Neural cell (in vitro differentiated cells): ENCODE measurements at regions not wholly inside any gene's neighbourhood (a gene's known extent, or its start where the extent isn't known, plus 50 kb on each side); places are given as distances from the start of the nearest gene placed in this dataset.

Experiments
- H2AFZ ChIP-seq: fragments of 200-600, 300-800 bp; sonication (generic), shearing (Covaris generic); 2 replicates; pipeline ENCODE4 v1.6.0; 2014; ENCODE audit warnings: low read depth, mild to moderate bottlenecking, antibody characterized with exemption, low read length, moderate library complexity
- H3F3A ChIP-seq: fragments of 200-600 bp; shearing (Covaris generic); 2 replicates; pipeline ENCODE4 v1.6.1; 2016; ENCODE audit warnings: mild to moderate bottlenecking, moderate library complexity, mixed read lengths, antibody characterized with exemption, low read length; ENCODE audit not compliant: insufficient read depth, poor library complexity, severe bottlenecking
- H3K27ac ChIP-seq: fragments of 200-600, 300-800 bp; sonication (generic), shearing (Covaris generic); 2 replicates; pipeline ENCODE4 v1.5.1; 2014; ENCODE audit warnings: mild to moderate bottlenecking, low read length, moderate library complexity
- H3K27me3 ChIP-seq: fragments of 300-800, 200-600 bp; sonication (generic), shearing (Covaris generic); 2 replicates; pipeline ENCODE4 v1.6.0; 2014; ENCODE audit warnings: mild to moderate bottlenecking, low read depth, low read length, moderate library complexity; ENCODE audit not compliant: insufficient read depth
- H3K36me3 ChIP-seq: fragments of 300-800, 200-600 bp; sonication (generic), shearing (Covaris generic); 2 replicates; pipeline ENCODE4 v1.5.1; 2014; ENCODE audit warnings: mild to moderate bottlenecking, antibody characterized with exemption, low read length, moderate library complexity; ENCODE audit not compliant: insufficient read depth
- H3K4me2 ChIP-seq: fragments of 300-800, 200-600 bp; sonication (generic), shearing (Covaris generic); 2 replicates; pipeline ENCODE4 v1.6.0; 2014; ENCODE audit warnings: mild to moderate bottlenecking, low read length
- H3K4me3 ChIP-seq: fragments of 300-800, 200-600 bp; sonication (generic), shearing (Covaris generic); 2 replicates; pipeline ENCODE4 v1.5.1; 2014; ENCODE audit warnings: mild to moderate bottlenecking, low read length, moderate library complexity
- H3K79me2 ChIP-seq: fragments of 200-600 bp; shearing (Covaris generic); replicated peaks from 2 replicates; pipeline ENCODE4 v1.6.0; 2014; ENCODE audit warnings: mild to moderate bottlenecking, low read length, moderate library complexity; ENCODE audit not compliant: insufficient read depth
- H3K9ac ChIP-seq: fragments of 300-800, 200-600 bp; sonication (generic), shearing (Covaris generic); 2 replicates; pipeline ENCODE4 v1.6.1; 2016; ENCODE audit warnings: mild to moderate bottlenecking, low read length, mixed read lengths
- H3K9me2 ChIP-seq: fragments of 200-600 bp; shearing (Covaris generic); 2 replicates; pipeline ENCODE4 v1.6.1; 2016; ENCODE audit warnings: mild to moderate bottlenecking, low read length, mixed read lengths; ENCODE audit not compliant: insufficient read depth
- H3K9me3 ChIP-seq: fragments of 200-600, 300-800 bp; sonication (generic), shearing (Covaris generic); 2 replicates; pipeline ENCODE4 v1.6.1; 2016; ENCODE audit warnings: mild to moderate bottlenecking, mixed run types, low read length, moderate library complexity, mixed read lengths
- H4K20me1 ChIP-seq: fragments of 200-600 bp; shearing (Covaris generic); 2 replicates; pipeline ENCODE4 v1.6.1; 2016; ENCODE audit warnings: mild to moderate bottlenecking, mixed run types; ENCODE audit not compliant: insufficient read depth
- EP300 ChIP-seq: fragments of 450-650 bp; conservative IDR thresholded peaks from 2 replicates; pipeline ENCODE4 v1.6.1; 2014; ENCODE audit warnings: antibody characterized with exemption, mild to moderate bottlenecking, moderate library complexity; ENCODE audit not compliant: poor library complexity, severe bottlenecking
- EZH2 ChIP-seq: fragments of 200-600, 300-800 bp; shearing (Covaris generic), sonication (generic); IDR thresholded peaks from 2 replicates; pipeline ENCODE4 v1.6.1; 2014; ENCODE audit warnings: antibody characterized with exemption, low read length, borderline replicate concordance, mild to moderate bottlenecking; ENCODE audit not compliant: insufficient read depth, poor library complexity, severe bottlenecking
- MXI1 ChIP-seq: fragments of 450-650 bp; conservative IDR thresholded peaks from 2 replicates; pipeline ENCODE4 v1.6.1; 2014; ENCODE audit warnings: antibody characterized with exemption, mild to moderate bottlenecking; ENCODE audit not compliant: poor library complexity, severe bottlenecking
- POLR2AphosphoS5 ChIP-seq: IDR thresholded peaks from 2 replicates; pipeline ENCODE4 v1.6.1; 2012
- RAD21 ChIP-seq: fragments of 450-650 bp; conservative IDR thresholded peaks from 2 replicates; pipeline ENCODE4 v1.6.1; 2014; ENCODE audit warnings: antibody characterized with exemption, mild to moderate bottlenecking, moderate library complexity
- REST ChIP-seq: IDR thresholded peaks from 2 replicates; pipeline ENCODE4 v1.6.1; 2012; ENCODE audit warnings: borderline replicate concordance
- SMC3 ChIP-seq: fragments of 450-650 bp; conservative IDR thresholded peaks from 2 replicates; pipeline ENCODE4 v1.6.1; 2014; ENCODE audit warnings: antibody characterized with exemption, mild to moderate bottlenecking, moderate library complexity; ENCODE audit not compliant: poor library complexity
- TAF1 ChIP-seq: IDR thresholded peaks from 2 replicates; pipeline ENCODE4 v1.6.1; 2012; ENCODE audit warnings: low read depth
- TF ChIP-seq, protein P1 (sequence below): fragments of 450-650 bp; IDR thresholded peaks from 2 replicates; pipeline ENCODE4 v1.5.1; 2014; ENCODE audit warnings: antibody characterized with exemption, mild to moderate bottlenecking, moderate library complexity; ENCODE audit not compliant: poor library complexity, severe bottlenecking

GRCh38 chr12:19780460-19780859 is 341.2 kb downstream of the AEBP2 start:
- Histone ChIP-seq H3K79me2 (no peaks in the 10 kb centered on the region), H3K4me2 (no peak overlapping the region), H2AFZ (no peak overlapping the region), H3K36me3 (no peaks in the 10 kb centered on the region), H3K27me3 (no peaks in the 10 kb centered on the region), H3K9me3 (no peaks in the 10 kb centered on the region), H3K9me2 (no peaks in the 10 kb centered on the region), H3F3A (no peaks in the 10 kb centered on the region), H3K9ac (no peak overlapping the region), H3K27ac (no peak overlapping the region), H3K4me3 (no peak overlapping the region), H4K20me1 (no peaks in the 10 kb centered on the region)
- TF ChIP-seq EZH2: no peak
- TF ChIP-seq EP300: no peak
- no peak for TF ChIP-seq MXI1
- TF ChIP-seq, protein P1, sequence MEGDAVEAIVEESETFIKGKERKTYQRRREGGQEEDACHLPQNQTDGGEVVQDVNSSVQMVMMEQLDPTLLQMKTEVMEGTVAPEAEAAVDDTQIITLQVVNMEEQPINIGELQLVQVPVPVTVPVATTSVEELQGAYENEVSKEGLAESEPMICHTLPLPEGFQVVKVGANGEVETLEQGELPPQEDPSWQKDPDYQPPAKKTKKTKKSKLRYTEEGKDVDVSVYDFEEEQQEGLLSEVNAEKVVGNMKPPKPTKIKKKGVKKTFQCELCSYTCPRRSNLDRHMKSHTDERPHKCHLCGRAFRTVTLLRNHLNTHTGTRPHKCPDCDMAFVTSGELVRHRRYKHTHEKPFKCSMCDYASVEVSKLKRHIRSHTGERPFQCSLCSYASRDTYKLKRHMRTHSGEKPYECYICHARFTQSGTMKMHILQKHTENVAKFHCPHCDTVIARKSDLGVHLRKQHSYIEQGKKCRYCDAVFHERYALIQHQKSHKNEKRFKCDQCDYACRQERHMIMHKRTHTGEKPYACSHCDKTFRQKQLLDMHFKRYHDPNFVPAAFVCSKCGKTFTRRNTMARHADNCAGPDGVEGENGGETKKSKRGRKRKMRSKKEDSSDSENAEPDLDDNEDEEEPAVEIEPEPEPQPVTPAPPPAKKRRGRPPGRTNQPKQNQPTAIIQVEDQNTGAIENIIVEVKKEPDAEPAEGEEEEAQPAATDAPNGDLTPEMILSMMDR: no peak
- TF ChIP-seq REST: no peak

DNA sequence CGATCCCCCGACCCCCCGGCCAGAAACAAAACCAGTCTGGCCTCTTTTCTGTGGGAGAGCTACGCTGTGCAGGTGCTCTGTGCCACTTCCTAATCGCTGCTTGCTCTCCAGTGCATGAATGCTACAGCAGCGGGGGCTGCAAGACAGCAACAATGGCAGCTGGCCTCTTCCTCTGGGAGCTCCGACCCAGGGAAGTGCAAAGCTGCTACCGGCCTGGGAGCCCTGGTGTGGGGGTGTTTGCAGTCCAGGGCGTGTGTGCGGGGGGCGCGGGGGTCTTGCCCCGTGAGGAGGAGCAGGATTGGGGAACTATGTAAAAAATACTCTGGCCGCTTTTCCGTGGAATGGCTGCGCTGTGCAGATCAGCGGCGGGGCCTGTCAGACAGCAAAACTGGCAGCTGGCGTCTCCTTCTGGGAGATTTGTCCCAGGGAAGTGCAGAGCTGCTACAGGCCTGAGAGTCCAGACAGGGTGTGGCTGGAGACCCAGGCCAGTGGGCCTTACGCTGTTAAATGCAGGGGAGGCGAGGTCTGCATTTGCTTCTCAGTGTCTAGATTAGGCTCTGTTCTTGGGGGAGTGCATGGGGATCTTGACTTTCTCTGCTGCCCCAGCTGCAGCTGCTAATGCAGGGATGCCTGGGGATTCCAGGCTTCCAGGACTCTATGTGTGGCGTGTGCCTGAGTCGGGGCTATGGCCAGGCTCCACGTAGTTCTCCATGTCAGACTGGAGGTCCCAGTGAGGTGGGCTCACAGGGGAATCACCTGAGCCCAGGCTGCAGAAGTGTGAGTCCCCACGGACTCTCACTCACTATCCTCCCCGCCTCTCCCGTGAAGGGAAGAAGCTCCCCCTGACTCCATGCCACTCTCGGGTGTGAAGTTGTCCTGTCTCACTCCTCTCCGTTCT is 344.5 kb downstream of the AEBP2 start:
- H3K27me3 ChIP-seq: no peaks in the 10 kb centered on the region
- H3F3A ChIP-seq: no peaks in the 10 kb centered on the region
- no peaks in the 10 kb centered on the region for H4K20me1 ChIP-seq
- H2AFZ ChIP-seq: no peak overlapping the region
- no peaks in the 10 kb centered on the region for H3K9me3 ChIP-seq
- no peak overlapping the region for H3K27ac ChIP-seq
- H3K9ac ChIP-seq: no peak overlapping the region
- H3K4me2 ChIP-seq: no peak overlapping the region
- no peaks in the 10 kb centered on the region for H3K9me2 ChIP-seq
- no peaks in the 10 kb centered on the region for H3K36me3 ChIP-seq
- H3K4me3 ChIP-seq: no peak overlapping the region
- TF ChIP-seq SMC3 (no peak), EP300 (no peak), TAF1 (no peak), EZH2 (no peak), REST (no peak), POLR2AphosphoS5 (no peak), MXI1 (no peak), RAD21 (no peak)
- TF ChIP-seq, protein P1: no peak
- H3K79me2 ChIP-seq: no peaks in the 10 kb centered on the region
